Ectodermal cell (in vitro differentiated cells): ENCODE measurements at regions not wholly inside any gene's neighbourhood (a gene's known extent, or its start where the extent isn't known, plus 50 kb on each side); places are given as distances from the start of the nearest gene placed in this dataset.

Source experiments
- H3K27ac ChIP-seq: 2 replicates; pipeline ENCODE4 v1.7.0; 2013; ENCODE audit warnings: mild to moderate bottlenecking, low read depth, low read length; ENCODE audit not compliant: insufficient read depth, poor library complexity, severe bottlenecking
- H3K27me3 ChIP-seq: 2 replicates; pipeline ENCODE4 v1.7.0; 2013; ENCODE audit warnings: mild to moderate bottlenecking, low read length; ENCODE audit not compliant: insufficient read depth, control insufficient read depth, poor library complexity, severe bottlenecking
- H3K36me3 ChIP-seq: one replicate; pipeline ENCODE4 v1.7.0; 2013; ENCODE audit warnings: low read length; ENCODE audit not compliant: control insufficient read depth, insufficient read depth
- H3K4me1 ChIP-seq: one replicate; pipeline ENCODE4 v1.7.0; 2013; ENCODE audit warnings: low read length; ENCODE audit not compliant: control insufficient read depth, insufficient read depth
- H3K4me3 ChIP-seq: 2 replicates; pipeline ENCODE4 v1.7.0; 2013; ENCODE audit warnings: low read depth, low read length, control low read depth; ENCODE audit not compliant: insufficient read depth
- H3K9me3 ChIP-seq: 2 replicates; pipeline ENCODE4 v1.7.0; 2013; ENCODE audit warnings: mild to moderate bottlenecking, low read length, moderate library complexity; ENCODE audit not compliant: control insufficient read depth
- WGBS, 2 experiments: methylation state at CpG; one replicate each; pipeline ENCODE4 v1.1.7; 2013; ENCODE audit warnings: missing lambda C conversion rate in 2 of 2; 5-methylcytosine and 5-hydroxymethylcytosine counted together

DNA sequence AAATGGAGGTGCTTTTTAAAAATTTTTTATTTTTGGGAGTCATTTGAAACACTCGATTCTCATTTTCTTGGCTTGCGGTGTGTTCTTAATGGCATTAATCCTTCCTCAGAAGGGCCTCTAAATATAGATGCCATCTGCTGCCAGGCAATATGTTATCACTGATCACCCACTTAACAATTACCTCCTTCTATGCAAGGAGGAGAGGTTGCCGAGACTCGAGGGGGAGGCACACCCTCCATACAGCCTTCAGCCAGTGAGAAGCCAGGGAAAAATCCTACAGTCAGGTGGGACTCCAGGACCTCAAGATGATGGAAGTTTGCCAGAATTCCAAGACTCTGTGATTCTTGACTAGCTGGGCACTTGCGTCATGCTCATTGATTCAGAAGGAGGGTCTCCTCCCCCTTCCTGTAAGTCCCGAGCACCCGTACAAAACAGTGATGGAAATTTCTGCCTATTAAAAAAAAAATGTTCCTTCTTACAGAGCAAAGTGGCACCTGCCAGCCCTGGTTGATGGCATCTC lies 574.5 kb downstream of the TYW1 start:
- H3K9me3 ChIP-seq, result peaks cover 2% of the 10 kb centered on the region
- no peaks in the 10 kb centered on the region for H3K4me1 ChIP-seq
- no peaks in the 10 kb centered on the region for H3K27me3 ChIP-seq
- 94 to 95% methylated on average over 7 of the region's 7 CpGs for WGBS, 2 experiments
- no peak overlapping the region for H3K27ac ChIP-seq
- no peak overlapping the region for H3K4me3 ChIP-seq
- H3K36me3 ChIP-seq, result no peaks in the 10 kb centered on the region

DNA sequence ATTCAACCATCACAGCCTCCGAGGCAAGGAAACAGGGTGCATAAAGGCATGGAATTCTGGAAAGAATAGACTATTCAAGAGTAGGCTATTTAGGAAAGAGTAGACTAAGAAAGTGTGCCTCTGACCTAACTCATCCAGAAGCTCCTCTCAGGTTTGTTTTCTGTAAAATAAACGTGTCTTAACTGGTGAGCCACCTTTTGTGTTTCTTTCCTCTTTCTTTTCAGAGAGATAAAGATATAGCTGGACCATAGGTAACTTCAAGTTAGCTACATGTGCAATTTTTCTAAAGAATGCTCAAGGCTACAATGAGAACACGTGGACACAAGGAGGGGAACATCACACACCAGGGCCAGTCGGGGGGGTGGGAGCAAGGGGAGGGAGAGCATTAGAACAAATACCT lies 577.0 kb downstream of the TYW1 start:
- no peak overlapping the region for H3K27ac ChIP-seq
- no peaks in the 10 kb centered on the region for H3K36me3 ChIP-seq
- no peaks in the 10 kb centered on the region for H3K4me1 ChIP-seq
- peaks cover 2% of the 10 kb centered on the region for H3K9me3 ChIP-seq
- H3K4me3 ChIP-seq, result no peak overlapping the region
- WGBS, 2 experiments, result 92 to 95% methylated on average over 4 of the region's 4 CpGs
- no peaks in the 10 kb centered on the region for H3K27me3 ChIP-seq

DNA sequence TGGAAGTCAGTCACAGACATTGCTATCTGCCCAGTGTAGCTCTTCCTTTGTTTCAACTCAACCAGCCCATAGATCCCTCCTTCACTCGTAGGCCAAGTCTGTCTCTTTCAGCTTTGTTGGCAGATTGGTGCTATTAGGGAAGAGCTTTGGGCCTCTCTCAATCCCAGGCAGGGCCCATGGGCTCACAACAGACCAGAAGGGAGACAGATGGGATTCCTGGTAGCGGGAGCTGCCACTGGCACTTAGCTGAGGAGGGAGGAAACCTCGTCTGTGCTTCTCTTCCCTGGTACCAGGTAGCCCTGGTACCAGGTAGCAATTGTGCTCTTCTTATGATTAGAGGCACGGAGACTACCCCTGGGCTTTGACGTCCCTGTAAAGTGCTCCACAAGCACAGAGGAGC lies 592.0 kb downstream of the TYW1 start:
- H3K36me3 ChIP-seq, result no peaks in the 10 kb centered on the region
- WGBS, 2 experiments, result 89% methylated on average over 5 of the region's 5 CpGs
- H3K4me3 ChIP-seq, result no peak overlapping the region
- H3K27me3 ChIP-seq, result no peaks in the 10 kb centered on the region
- no peaks in the 10 kb centered on the region for H3K9me3 ChIP-seq
- no peaks in the 10 kb centered on the region for H3K4me1 ChIP-seq
- H3K27ac ChIP-seq, result no peak overlapping the region

DNA sequence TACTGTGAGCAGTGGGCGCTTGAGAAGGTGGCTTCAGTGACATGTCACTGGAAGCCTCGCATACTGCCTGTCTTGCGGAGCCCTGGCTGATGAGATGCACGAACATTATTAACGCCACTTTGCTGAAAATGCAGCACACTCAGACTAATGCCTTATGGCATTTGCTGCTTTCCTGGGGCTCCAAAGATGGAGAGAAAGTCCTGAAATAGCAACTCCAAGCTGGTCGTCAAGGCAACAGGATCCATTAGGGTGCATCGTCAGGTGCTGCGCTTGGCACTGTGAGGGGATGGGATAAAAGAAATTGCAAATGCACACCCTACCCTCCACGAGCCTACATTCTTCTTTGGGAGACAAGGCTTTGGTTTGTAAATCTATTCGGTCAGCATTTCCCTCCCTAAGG lies 592.5 kb downstream of the TYW1 start:
- no peaks in the 10 kb centered on the region for H3K27me3 ChIP-seq
- H3K36me3 ChIP-seq, result no peaks in the 10 kb centered on the region
- 89 to 93% methylated on average over 9 to 10 of the region's 10 CpGs for WGBS, 2 experiments
- no peak overlapping the region for H3K27ac ChIP-seq
- H3K9me3 ChIP-seq, result no peaks in the 10 kb centered on the region
- no peaks in the 10 kb centered on the region for H3K4me1 ChIP-seq
- no peak overlapping the region for H3K4me3 ChIP-seq

DNA sequence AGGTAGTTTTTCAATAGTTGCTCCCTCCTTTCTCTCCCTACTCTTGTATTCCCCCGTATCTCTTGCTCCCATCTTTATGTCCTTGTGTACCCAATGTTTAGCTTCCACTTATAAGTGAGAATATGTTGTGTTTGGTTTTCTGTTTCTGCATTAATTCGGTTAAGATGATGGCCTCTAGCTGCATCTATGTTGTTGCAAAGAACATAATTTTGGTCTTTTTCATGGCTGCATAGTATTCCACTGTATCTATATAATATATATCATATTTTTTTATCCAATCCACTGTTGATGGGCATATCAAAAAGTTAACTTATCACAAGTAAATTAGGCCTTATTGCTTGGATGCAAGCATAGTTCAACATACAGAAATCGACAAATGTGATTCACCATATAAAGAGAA lies 594.0 kb downstream of the TYW1 start:
- 82 to 93% methylated on average over 2 to 3 of the region's 3 CpGs for WGBS, 2 experiments
- no peak overlapping the region for H3K27ac ChIP-seq

DNA sequence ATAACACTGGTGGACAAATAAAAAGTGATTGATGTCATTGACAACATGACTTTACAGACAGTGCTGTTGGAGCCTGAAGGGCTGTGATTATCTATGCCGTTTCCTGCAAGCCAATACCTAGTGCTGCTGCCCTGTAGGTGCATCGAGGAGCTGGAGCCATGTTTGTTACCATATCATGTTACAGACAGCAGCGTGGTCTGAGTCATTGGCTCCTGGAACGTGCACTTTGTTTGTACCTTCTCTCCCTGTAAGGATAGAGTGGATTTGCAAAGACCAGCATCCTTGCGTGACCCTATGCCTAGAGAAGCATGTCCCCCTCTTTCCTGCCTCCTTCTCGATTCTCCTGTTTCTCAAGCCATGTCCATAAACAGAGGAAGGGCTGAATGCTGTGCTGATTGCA lies 597.2 kb downstream of the TYW1 start:
- Histone ChIP-seq H3K4me1 (no peaks in the 10 kb centered on the region), H3K27me3 (no peaks in the 10 kb centered on the region), H3K36me3 (no peaks in the 10 kb centered on the region), H3K4me3 (no peak overlapping the region), H3K27ac (no peak overlapping the region), H3K9me3 (no peaks in the 10 kb centered on the region)
- WGBS, 2 experiments, result 63 to 72% methylated on average over 6 of the region's 6 CpGs

More for the DNA sequence above, 594.0 kb downstream of the TYW1 start:
- H3K9me3 ChIP-seq, result no peaks in the 10 kb centered on the region
- no peaks in the 10 kb centered on the region for H3K27me3 ChIP-seq
- no peak overlapping the region for H3K4me3 ChIP-seq
- no peaks in the 10 kb centered on the region for H3K4me1 ChIP-seq
- no peaks in the 10 kb centered on the region for H3K36me3 ChIP-seq

DNA sequence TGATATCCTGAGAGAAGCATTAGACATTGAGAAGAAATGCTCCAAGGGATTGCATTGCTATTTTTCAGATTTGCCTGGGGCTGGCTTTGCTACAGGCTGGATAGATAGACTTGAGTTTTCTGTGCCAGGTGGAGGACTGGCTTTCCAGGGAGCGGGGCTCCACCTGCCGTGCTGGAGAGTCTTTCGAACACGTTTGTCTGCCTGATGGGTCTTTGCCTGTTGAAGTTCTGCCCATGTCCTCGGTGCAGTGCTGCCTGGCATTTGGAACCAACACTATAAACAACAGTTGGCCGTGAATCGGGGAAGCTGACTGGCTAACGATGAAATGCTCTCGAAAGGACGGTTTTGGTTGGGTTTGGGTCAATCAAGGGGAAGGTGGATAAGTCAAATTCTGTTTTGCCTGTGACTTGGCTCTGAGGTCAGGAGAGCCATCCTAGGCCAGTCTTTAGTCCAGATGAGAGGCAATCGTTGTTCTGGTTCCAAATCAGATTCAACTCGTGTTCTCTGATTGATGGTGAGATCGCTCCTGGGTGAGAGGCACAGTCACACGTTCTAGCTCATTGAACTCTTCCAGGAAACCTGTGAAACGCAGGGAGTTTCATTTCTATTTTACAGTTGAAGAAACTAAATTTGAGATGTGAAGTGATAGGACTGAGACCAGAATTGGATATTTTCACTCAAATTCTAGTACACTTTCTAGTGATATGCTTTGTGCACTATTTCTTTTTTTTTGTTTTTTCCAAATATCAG lies 599.0 kb downstream of the TYW1 start:
- Histone ChIP-seq H3K4me1 (no peaks in the 10 kb centered on the region), H3K27ac (no peak overlapping the region), H3K4me3 (no peak overlapping the region), H3K36me3 (no peaks in the 10 kb centered on the region), H3K9me3 (no peaks in the 10 kb centered on the region), H3K27me3 (no peaks in the 10 kb centered on the region)
- WGBS, 2 experiments, result 93 to 94% methylated on average over 15 of the region's 15 CpGs

DNA sequence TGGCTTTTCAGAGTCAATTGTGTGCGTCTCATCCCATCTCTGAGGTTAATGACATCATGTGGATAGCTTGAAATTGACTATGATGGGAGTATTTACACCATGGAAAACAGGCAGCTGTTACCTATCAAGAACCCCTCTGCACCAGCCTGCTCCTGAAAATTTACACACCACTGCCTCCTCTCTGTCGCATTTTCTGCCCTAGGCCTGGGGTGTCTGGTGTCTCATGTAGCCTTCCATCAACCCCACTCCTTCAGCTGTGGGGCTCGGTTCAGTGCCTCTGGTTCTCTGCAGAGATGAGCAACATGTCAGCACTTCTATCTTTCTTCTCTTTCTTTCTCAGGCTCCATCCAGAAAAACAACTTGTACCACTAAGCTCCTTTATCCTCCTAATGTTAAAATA lies 600.5 kb downstream of the TYW1 start:
- Histone ChIP-seq H3K27ac (no peak overlapping the region), H3K4me3 (no peak overlapping the region), H3K27me3 (no peaks in the 10 kb centered on the region), H3K4me1 (no peaks in the 10 kb centered on the region), H3K36me3 (no peaks in the 10 kb centered on the region), H3K9me3 (no peaks in the 10 kb centered on the region)
- WGBS, 2 experiments, result 85 to 92% methylated on average over 3 of the region's 3 CpGs

DNA sequence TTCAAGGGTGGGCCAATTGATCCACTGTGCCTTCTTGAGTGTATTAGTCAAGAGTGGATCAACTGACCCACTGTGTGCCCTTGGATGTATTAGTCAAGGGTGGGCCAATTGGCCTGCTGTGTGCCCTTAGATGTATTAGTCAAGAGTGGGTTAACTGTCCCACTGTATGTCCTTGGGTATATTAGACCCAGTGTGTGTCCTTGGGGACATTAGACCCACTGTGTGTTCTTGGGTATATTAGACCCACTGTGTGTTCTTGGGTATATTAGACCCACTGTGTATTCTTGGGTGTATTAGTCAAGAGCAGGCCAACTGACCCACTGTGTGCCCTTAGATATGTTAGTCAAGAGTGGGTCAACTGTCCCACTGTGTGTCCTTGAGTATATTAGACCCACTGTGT lies 601.8 kb downstream of the TYW1 start:
- Histone ChIP-seq H3K27me3 (no peaks in the 10 kb centered on the region), H3K27ac (no peak overlapping the region), H3K36me3 (no peaks in the 10 kb centered on the region), H3K9me3 (no peaks in the 10 kb centered on the region), H3K4me3 (no peak overlapping the region), H3K4me1 (no peaks in the 10 kb centered on the region)

DNA sequence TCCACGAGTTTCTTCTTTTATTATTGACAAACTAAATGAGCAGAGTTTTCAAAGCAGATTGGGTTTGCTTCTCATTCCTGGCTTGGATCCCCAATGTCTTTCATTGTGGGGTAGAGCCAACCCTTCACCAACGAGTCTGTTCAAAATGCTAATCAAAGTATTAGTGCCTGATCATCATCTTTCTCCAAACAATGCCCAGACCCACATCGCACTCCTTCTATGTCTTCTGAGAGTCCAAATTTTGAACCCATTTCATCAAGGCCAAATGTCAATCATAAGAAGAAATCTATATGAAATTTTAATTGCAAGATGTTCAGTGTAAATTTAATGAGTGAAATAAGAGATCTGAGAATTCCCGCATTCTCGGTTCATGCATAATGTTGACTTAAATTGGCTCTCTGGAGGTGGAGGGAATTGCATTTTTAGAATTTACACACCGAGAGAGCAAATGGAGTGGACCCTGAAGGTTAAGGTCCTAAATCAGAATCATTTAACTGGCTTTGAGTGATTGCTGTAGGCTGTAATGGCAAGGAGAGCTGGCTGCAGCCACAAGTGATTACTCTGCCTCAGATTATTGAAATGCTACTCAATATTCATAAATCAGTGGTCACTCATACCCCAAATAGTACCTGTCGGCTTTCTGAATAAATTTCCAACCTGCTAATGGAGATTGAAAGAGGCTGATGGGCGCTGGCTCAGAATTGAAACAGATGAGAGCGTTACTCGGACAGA lies 602.9 kb downstream of the TYW1 start:
- Histone ChIP-seq H3K4me3 (no peak overlapping the region), H3K27me3 (no peaks in the 10 kb centered on the region), H3K9me3 (no peaks in the 10 kb centered on the region), H3K4me1 (no peaks in the 10 kb centered on the region), H3K27ac (no peak overlapping the region), H3K36me3 (no peaks in the 10 kb centered on the region)
- 92 to 94% methylated on average over 10 of the region's 10 CpGs for WGBS, 2 experiments
